ENCODE measurements at regions not wholly inside any gene's neighbourhood (a gene's known extent, or its start where the extent isn't known, plus 50 kb on each side); places are given as distances from the start of the nearest gene placed in this dataset.
"Not testable (repeated sequence)": the region's sequence is repeated elsewhere in the genome, so short reads cannot be mapped to it uniquely, and the experiment has no call there.

GRCh38 chr7:10779465-10780399, 193.9 kb upstream of the PHF14 start:
- no peak for DNase-seq

- DNase-seq = no peak
These were observed 193.3 kb upstream of the PHF14 start for GRCh38 chr7:10780400-10780747.

GRCh38 chr7:10786976-10787375, 186.7 kb upstream of the PHF14 start:
- DNase-seq = not testable (repeated sequence)

- no peak for DNase-seq
These were observed 184.5 kb upstream of the PHF14 start for GRCh38 chr7:10789170-10789569.

- no peak for DNase-seq
These were observed 182.8 kb upstream of the PHF14 start for GRCh38 chr7:10790910-10791309.

- DNase-seq = no peak
These were observed 179.5 kb upstream of the PHF14 start for GRCh38 chr7:10793995-10794775.

GRCh38 chr7:10797157-10797556, 176.5 kb upstream of the PHF14 start:
- DNase-seq = no peak

- no peak for DNase-seq
These were observed 175.6 kb upstream of the PHF14 start for GRCh38 chr7:10798044-10798443.

GRCh38 chr7:10799475-10799874, 174.2 kb upstream of the PHF14 start:
- no peak for DNase-seq

GRCh38 chr7:10802011-10802410, 171.7 kb upstream of the PHF14 start:
- DNase-seq = no peak

- no peak for DNase-seq
These were observed 171.1 kb upstream of the PHF14 start for GRCh38 chr7:10802526-10802925.

GRCh38 chr7:10803720-10804119, 170.0 kb upstream of the PHF14 start:
- DNase-seq = no peak

GRCh38 chr7:10804770-10805169, 168.9 kb upstream of the PHF14 start:
- no peak for DNase-seq

- DNase-seq = no peak
These were observed 158.1 kb upstream of the PHF14 start for GRCh38 chr7:10815546-10815945.

- DNase-seq = no peak
These were observed 152.5 kb upstream of the PHF14 start for GRCh38 chr7:10821156-10821555.

- no peak for DNase-seq
These were observed 149.5 kb upstream of the PHF14 start for GRCh38 chr7:10824154-10824553.

- no peak for DNase-seq
These were observed 135.4 kb upstream of the PHF14 start for GRCh38 chr7:10838228-10838627.

- no peak for DNase-seq
These were observed 128.4 kb upstream of the PHF14 start for GRCh38 chr7:10845225-10845624.

GRCh38 chr7:10855583-10855982, 118.1 kb upstream of the PHF14 start:
- DNase-seq = no peak

GRCh38 chr7:10860516-10860915, 113.2 kb upstream of the PHF14 start:
- no peak for DNase-seq

GRCh38 chr7:10863476-10863875, 110.2 kb upstream of the PHF14 start:
- no peak for DNase-seq

GRCh38 chr7:10874666-10875065, 99.0 kb upstream of the PHF14 start:
- no peak for DNase-seq

- no peak for DNase-seq
These were observed 98.6 kb upstream of the PHF14 start for GRCh38 chr7:10875080-10875479.
